HG02943 (cell line): ENCODE measurements at regions not wholly inside any gene's neighbourhood (a gene's known extent, or its start where the extent isn't known, plus 50 kb on each side); places are given as distances from the start of the nearest gene placed in this dataset.

Experiments
- ATAC-seq: cut with Tn5 transposase; IDR thresholded peaks from one replicate; pipeline ENCODE4 v1.9.1; 2021; ENCODE audit warnings: mild to moderate bottlenecking, low read depth, moderate library complexity; ENCODE audit not compliant: unreplicated experiment

GRCh38 chr9:20291201-20291600 is 331.1 kb downstream of the MLLT3 start:
- no peak for ATAC-seq

- ATAC-seq, result no peak
These were observed 332.0 kb downstream of the MLLT3 start for GRCh38 chr9:20290257-20290656.

- ATAC-seq, result peak; percentile 38
These were observed 332.8 kb downstream of the MLLT3 start for GRCh38 chr9:20289423-20290010.

DNA sequence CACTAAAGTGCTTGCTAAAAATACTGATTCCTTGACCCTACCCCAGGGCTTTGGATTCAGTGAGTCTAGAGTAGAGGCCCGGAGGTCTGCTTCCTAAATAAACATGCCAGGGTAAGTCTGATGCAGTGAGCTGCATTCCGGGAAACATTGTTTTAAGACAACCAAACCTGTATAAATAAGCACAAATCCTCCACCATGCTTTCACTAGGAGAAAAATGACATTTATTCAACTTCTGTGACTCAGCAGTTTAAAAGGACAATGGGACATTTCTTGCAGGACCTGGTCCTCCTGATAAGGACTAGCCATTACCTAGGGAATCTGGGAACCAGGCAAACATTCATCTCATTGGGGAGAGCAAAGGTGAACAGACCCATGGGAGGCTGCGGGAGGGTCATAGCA is 335.3 kb downstream of the MLLT3 start:
- no peak for ATAC-seq

GRCh38 chr9:20286154-20286700 is 336.1 kb downstream of the MLLT3 start:
- ATAC-seq, result no peak

GRCh38 chr9:20284601-20285289 is 337.6 kb downstream of the MLLT3 start:
- ATAC-seq, result no peak

DNA sequence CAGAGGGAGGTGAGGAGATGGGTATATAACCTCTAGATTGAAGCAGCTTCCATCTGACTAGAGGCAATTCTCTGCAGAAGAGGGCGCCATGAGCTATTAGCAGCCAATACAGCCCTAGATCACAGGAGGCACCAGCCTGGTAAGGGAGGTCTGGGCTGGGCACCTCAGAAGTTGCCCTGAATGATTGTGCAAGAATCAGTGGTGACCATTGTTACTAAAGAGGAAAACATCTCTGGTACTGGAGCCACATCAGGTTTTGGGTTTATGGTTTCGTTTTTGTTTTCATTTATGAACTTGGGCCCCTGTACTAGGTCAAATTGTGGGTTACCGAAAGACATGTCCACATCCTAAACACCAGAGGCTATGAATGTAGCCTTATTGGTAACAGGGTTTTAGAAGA is 342.0 kb downstream of the MLLT3 start:
- ATAC-seq, result no peak

DNA sequence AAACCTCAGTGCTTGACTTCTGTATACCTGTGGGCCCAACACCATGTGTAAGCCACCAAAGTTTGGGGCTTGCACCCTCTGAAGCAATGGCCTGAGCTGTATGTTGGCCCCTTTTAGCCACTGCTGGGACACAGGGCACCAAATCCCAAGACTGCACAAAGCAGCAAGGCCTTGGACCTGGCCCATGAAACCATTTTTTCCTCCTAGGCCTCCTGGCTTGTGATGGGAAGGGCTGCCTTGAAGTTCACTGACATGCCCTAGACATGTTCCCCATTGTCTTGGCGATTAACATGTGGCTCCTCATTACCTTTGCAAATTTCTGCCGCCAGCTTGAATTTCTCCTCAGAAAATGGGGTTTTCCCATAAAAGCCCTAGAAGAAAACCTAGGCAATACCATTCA is 345.5 kb downstream of the MLLT3 start:
- ATAC-seq, result no peak

DNA sequence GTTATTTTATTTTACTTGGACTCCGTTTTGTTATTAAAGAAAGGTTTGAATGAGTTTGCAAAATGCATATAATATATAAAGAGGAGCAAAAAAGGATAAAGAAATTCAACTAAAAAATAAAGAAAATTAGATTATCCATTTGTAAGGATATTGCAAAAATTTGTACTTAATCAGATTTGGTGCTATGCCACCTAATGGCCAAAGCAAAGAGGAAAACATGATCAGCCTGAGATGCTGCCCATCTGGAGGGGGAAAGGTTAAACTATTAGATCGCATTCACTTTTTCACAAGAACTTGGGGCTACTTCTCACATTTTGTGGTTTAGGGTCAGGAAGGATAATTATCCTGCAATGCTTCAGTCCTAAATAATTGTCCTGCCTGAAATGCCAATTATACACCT is 350.6 kb downstream of the MLLT3 start:
- ATAC-seq, result no peak

DNA sequence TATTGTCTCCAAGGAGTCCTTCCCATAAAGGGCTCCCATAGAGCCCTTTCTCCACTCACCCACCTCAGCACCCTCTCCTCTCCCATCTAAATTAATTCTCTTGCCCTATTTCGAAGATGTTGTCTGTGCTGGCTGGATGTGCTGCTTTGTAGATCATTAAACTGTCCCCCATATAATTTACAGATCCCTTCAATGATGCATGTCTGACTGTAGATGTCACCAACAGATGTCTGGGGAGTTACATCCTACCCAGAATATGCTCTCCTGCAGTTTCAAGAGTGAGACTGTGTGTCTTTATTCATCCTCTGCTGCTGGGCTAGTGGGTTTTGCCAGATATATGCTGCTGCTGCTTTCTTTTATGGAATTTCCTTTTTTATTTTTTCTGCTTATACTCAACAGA is 351.2 kb downstream of the MLLT3 start:
- peak; percentile 65 for ATAC-seq

DNA sequence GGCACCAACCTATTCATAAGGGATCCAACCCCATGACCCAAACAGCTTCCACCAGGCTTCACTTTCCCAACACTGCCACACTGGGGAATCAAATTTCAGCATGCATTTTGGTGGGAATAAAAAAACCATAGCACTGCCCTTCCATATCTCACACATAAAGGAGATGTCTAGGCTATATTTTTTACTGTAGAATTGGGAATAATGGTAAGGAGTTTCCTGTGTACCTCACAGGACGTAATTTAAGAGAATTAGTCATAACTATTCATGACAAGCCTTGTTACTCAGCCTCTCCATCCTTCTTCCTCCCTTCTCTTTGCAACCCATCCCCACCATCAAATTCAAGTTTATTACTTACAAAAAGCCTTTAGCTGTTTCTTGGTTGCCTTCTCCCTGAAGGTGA is 352.1 kb downstream of the MLLT3 start:
- ATAC-seq, result no peak

DNA sequence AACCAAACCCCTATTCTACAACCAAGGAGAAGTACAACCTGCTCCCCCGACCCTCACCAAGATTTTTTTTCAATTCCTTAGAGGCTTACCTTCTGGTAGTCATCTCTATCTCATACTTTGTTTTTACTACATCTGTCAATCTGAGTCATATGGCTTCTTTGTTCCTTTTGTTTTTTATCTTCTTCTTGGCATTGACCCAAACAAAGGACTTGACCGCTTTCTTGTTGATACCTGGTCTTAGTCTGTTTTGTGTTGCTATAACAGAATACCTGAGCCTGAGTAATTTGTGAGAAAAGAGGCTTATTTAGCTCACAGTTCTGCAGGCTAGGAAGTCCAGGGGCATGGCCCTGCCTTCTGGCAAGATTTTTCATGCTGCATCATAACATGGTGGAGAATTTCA is 352.7 kb downstream of the MLLT3 start:
- ATAC-seq, result no peak

GRCh38 chr9:20264896-20265295 is 357.4 kb downstream of the MLLT3 start:
- no peak for ATAC-seq

- no peak for ATAC-seq
These were observed 359.7 kb downstream of the MLLT3 start for GRCh38 chr9:20262611-20263010.

DNA sequence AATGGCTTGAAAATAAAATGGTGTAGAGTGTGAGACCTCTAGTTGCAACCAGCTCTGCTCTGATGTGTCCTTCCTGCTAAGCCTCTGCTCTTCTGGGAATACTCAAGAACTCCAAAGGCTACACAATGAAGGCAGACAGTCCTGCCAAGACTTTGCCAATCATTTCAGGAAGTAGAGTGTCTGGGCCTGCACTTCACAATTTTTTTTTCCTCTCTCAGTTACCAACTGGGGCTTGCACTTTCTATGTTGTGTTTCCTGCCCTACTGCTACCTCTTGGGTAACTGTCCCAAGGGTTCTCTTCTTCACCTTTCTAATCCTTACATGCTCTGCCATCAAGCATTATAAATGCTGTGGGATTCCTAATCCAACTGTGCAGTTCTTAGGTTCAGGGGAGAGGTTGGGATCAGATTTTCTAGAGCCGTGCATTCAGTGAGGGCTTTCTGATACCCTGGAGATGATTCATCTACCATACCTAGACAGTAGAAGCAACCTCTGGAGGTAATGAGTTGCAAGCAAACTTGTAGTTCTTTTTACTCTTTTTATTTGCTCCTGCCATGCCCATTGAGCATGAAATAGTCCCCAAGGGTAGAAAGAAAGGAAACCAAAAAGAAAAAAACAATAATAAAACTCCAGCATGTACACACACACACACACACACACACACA is 365.9 kb downstream of the MLLT3 start:
- no peak for ATAC-seq

DNA sequence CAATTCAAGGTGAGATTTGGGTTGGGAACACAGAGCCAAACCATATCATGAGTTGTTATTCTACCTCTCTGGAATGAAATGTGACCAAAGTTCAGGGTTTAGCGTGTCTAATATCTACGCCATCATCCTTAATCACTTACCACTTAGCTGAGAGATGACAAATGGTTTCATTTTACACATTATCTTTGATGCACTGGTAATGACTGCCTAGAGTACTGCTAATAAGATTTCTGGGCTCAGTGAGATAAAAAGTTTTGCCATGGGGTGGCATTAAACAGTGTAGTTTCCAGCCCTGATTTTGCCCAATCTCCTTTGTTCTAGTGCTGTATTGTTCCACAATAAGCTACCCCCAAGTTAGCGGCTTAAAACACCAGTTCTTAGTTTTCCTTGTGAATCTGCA is 367.2 kb downstream of the MLLT3 start:
- no peak for ATAC-seq

DNA sequence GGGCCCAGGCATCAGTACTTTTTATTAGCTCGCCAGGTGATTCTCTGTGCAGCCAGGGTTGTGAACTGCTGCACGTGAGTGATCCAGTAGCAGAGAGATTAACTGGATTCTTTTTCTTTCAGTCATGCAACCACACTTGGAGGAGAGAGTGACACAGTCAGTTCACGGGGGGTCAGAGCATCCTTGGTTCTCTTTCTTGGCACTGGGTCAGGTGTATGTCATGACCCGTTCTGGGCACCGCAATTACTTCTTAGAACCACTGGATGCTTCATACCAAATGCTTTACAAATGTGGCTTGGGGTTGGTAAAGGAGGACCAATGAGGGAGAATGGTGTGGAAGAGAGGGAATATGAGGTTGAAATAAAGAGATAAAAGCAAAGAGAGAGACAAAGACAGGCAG is 368.7 kb downstream of the MLLT3 start:
- no peak for ATAC-seq

DNA sequence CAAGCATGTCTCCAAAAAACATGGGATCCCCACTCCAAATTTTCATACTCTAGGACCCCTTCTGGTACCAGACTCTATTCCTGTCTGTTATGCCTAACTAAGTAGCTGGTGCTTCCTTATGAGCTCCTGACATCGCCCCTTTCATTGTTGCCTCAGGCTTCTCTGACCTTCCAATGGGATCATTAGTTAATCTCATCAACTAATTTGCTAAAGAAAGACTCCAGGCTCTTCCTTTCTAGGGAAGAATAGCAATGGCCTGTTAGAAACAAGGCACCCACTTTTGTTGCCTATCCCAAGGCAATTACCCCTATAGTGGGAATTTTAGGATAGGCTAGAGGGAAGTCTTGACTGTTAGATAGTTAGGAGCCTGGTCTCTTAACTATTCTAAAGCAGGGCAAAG is 369.5 kb downstream of the MLLT3 start:
- ATAC-seq, result no peak

DNA sequence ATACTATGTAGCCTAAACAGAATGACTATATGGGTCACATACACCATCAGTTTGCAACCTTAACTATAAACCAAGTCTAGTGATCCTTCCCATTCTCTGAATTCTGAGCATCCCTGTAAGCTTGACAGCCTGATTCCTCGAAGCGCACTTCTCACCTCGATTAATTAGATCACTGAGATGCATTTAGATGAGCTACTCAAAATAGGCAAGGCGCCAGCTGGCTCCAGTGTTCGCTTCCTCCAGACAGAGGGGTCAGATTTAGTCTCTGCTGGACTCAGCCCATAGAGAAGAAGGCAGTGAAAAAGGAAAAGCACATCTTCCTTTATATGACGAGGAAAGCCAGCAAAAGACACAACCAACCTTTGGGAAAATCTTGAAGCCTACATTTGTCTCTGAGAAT is 371.5 kb downstream of the MLLT3 start:
- no peak for ATAC-seq

- no peak for ATAC-seq
These were observed 378.0 kb downstream of the MLLT3 start for GRCh38 chr9:20244271-20244670.

DNA sequence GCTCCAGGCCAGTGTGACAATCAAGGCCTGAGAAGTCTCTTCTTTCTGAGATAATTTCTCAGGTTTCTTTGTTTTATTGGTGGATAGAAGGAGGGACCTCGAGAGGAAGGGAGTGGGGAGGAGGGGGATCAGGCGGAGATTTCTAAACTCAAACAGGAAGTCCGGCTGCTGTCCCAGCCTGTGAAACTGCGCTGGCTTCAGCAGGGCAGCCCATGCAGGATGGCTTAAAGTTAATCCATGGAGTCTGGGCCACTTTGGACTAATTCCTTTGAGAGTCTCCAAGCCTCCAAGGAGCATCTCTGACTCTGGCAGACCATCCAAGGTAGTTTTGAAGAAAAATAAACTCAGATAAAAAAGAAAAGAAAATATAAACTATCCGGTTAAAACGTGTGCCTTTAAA is 378.5 kb downstream of the MLLT3 start:
- no peak for ATAC-seq
